Gastrocnemius medialis (tissue), 4 donors: ENCODE measurements at regions not wholly inside any gene's neighbourhood (a gene's known extent, or its start where the extent isn't known, plus 50 kb on each side); places are given as distances from the start of the nearest gene placed in this dataset.

Experiments
- CTCF ChIP-seq, 5 experiments: fragments of 450-650 bp in 3 of 5; fragments of 200-600 bp in 2 of 5; sonication (generic) in 2 of 5; IDR thresholded peaks in 4 of 5; conservative IDR thresholded peaks in 1 of 5; 1 replicate in 4 of 5; 2 replicates in 1 of 5; pipeline ENCODE4 v1.5.1; 2016 to 2019; ENCODE audit warnings: antibody characterized with exemption in 5 of 5, mild to moderate bottlenecking in 3 of 5, moderate library complexity in 3 of 5
- POLR2A ChIP-seq, 2 donors: fragments of 450-650 bp; IDR thresholded peaks; one replicate each; pipeline ENCODE4 v1.6.1; 2017; ENCODE audit warnings: antibody characterized with exemption in 2 of 2, mild to moderate bottlenecking in 2 of 2, moderate library complexity in 2 of 2

- TF ChIP-seq CTCF (IDR thresholded peaks at IDR 0.05 in 4 of 5, conservative IDR thresholded peaks at IDR 0.05 in 1 of 5), result no peak
- no peak for TF ChIP-seq POLR2A (IDR thresholded peaks at IDR 0.05)
Measured at GRCh38 chr1:186518395-186518794, 57.5 kb upstream of the PDC start.
